Mesenchymal stem cell (in vitro differentiated cells and primary cell): ENCODE measurements at regions not wholly inside any gene's neighbourhood (a gene's known extent, or its start where the extent isn't known, plus 50 kb on each side); places are given as distances from the start of the nearest gene placed in this dataset.

ENCODE experiments used
- DNase-seq: peaks from one replicate; pipeline ENCODE4 v3.0.0-alpha.2; 2013
- H2AFZ ChIP-seq: one replicate; pipeline ENCODE4 v1.6.1; 2013; ENCODE audit warnings: low read depth, mild to moderate bottlenecking, control low read depth, inconsistent platforms, low read length, moderate library complexity
- H2AK5ac ChIP-seq: 2 replicates; pipeline ENCODE4 v1.6.1; 2013; ENCODE audit warnings: low read length, moderate library complexity, mild to moderate bottlenecking, inconsistent platforms; ENCODE audit not compliant: severe bottlenecking
- H2BK120ac ChIP-seq: one replicate; pipeline ENCODE4 v1.6.1; 2013; ENCODE audit warnings: low read depth, mild to moderate bottlenecking, inconsistent platforms, low read length, moderate library complexity
- H2BK12ac ChIP-seq, 2 experiments: one replicate each; pipeline ENCODE4 v1.6.1; 2013; ENCODE audit warnings: inconsistent platforms in 2 of 2, low read length in 2 of 2, mild to moderate bottlenecking in 2 of 2, moderate library complexity in 2 of 2, control low read depth in 1 of 2
- H2BK15ac ChIP-seq: one replicate; pipeline ENCODE4 v1.6.1; 2013; ENCODE audit warnings: mild to moderate bottlenecking, low read depth, inconsistent platforms; ENCODE audit not compliant: poor library complexity, severe bottlenecking
- H2BK5ac ChIP-seq: 2 replicates; pipeline ENCODE4 v1.6.1; 2013; ENCODE audit warnings: low read depth, mild to moderate bottlenecking, low read length, control low read depth, inconsistent platforms; ENCODE audit not compliant: poor library complexity, severe bottlenecking
- H3K14ac ChIP-seq, 2 experiments: one replicate each; pipeline ENCODE4 v1.6.1; 2013; ENCODE audit warnings: inconsistent platforms in 2 of 2, low read length in 2 of 2, control low read depth in 1 of 2, mild to moderate bottlenecking in 1 of 2, moderate library complexity in 1 of 2
- H3K18ac ChIP-seq, 2 experiments: one replicate each; pipeline ENCODE4 v1.6.1; 2013; ENCODE audit warnings: inconsistent platforms in 2 of 2, low read length in 2 of 2, control low read depth in 1 of 2, low read depth in 1 of 2, mild to moderate bottlenecking in 1 of 2
- H3K23ac ChIP-seq, 2 experiments: one replicate each; pipeline ENCODE4 v1.6.1; 2013; ENCODE audit warnings: inconsistent platforms in 2 of 2, low read length in 2 of 2, mild to moderate bottlenecking in 2 of 2, moderate library complexity in 2 of 2, control low read depth in 1 of 2
- H3K27ac ChIP-seq: 2 replicates; pipeline ENCODE4 v1.5.1; 2013; ENCODE audit warnings: mild to moderate bottlenecking, moderate library complexity, low read length, control low read depth, inconsistent platforms; ENCODE audit not compliant: poor library complexity, severe bottlenecking
- H3K27me3 ChIP-seq, 2 experiments: 2 replicates each; pipeline versions ENCODE4 v1.6.1 to v1.7.0; 2013; ENCODE audit warnings: low read length in 2 of 2, mild to moderate bottlenecking in 2 of 2, moderate library complexity in 2 of 2, control low read depth in 1 of 2, inconsistent platforms in 1 of 2; ENCODE audit not compliant: control insufficient read depth in 1 of 2, insufficient read depth in 1 of 2
- H3K36me3 ChIP-seq, 2 experiments: 2 replicates each; pipeline versions ENCODE4 v1.6.1 to v1.7.0; 2013; ENCODE audit warnings: low read length in 2 of 2, control low read depth in 1 of 2, inconsistent platforms in 1 of 2, low read depth in 1 of 2, mild to moderate bottlenecking in 1 of 2; ENCODE audit not compliant: insufficient read depth in 2 of 2, control insufficient read depth in 1 of 2
- H3K4ac ChIP-seq, 2 experiments: one replicate each; pipeline ENCODE4 v1.6.1; 2013; ENCODE audit warnings: inconsistent platforms in 2 of 2, low read length in 2 of 2, mild to moderate bottlenecking in 2 of 2, moderate library complexity in 2 of 2, control low read depth in 1 of 2, low read depth in 1 of 2
- H3K4me1 ChIP-seq: 2 replicates; pipeline ENCODE4 v1.6.1; 2013; ENCODE audit warnings: low read depth, low read length, control low read depth; ENCODE audit not compliant: control insufficient read depth, insufficient read depth
- H3K4me2 ChIP-seq: 2 replicates; pipeline ENCODE4 v1.6.1; 2013; ENCODE audit warnings: low read length, mild to moderate bottlenecking, inconsistent platforms; ENCODE audit not compliant: poor library complexity, severe bottlenecking
- H3K4me3 ChIP-seq, 2 experiments: 2 replicates each; pipeline versions ENCODE4 v1.5.1 to v1.7.0; 2013; ENCODE audit warnings: low read length in 2 of 2, mild to moderate bottlenecking in 2 of 2, control low read depth in 1 of 2, low read depth in 1 of 2; ENCODE audit not compliant: insufficient read depth in 1 of 2
- H3K79me1 ChIP-seq: replicated peaks from 2 replicates; pipeline ENCODE4 v1.6.1; 2013; ENCODE audit warnings: mild to moderate bottlenecking, control low read depth, low read length, inconsistent platforms; ENCODE audit not compliant: poor library complexity, severe bottlenecking
- H3K9ac ChIP-seq: 2 replicates; pipeline ENCODE4 v1.7.0; 2013; ENCODE audit warnings: mild to moderate bottlenecking, low read length, moderate library complexity
- H3K9me3 ChIP-seq: 2 replicates; pipeline ENCODE4 v1.7.0; 2013; ENCODE audit warnings: mild to moderate bottlenecking, low read length; ENCODE audit not compliant: control insufficient read depth
- H4K8ac ChIP-seq: one replicate; pipeline ENCODE4 v1.6.1; 2013; ENCODE audit warnings: inconsistent platforms, mild to moderate bottlenecking, low read length, moderate library complexity
- H4K91ac ChIP-seq: one replicate; pipeline ENCODE4 v1.6.1; 2013; ENCODE audit warnings: mild to moderate bottlenecking, low read length, inconsistent platforms
- WGBS: methylation state at CpG from one replicate; pipeline ENCODE4 v1.1.7; 2013; ENCODE audit warnings: mixed read lengths; 5-methylcytosine and 5-hydroxymethylcytosine counted together

DNA sequence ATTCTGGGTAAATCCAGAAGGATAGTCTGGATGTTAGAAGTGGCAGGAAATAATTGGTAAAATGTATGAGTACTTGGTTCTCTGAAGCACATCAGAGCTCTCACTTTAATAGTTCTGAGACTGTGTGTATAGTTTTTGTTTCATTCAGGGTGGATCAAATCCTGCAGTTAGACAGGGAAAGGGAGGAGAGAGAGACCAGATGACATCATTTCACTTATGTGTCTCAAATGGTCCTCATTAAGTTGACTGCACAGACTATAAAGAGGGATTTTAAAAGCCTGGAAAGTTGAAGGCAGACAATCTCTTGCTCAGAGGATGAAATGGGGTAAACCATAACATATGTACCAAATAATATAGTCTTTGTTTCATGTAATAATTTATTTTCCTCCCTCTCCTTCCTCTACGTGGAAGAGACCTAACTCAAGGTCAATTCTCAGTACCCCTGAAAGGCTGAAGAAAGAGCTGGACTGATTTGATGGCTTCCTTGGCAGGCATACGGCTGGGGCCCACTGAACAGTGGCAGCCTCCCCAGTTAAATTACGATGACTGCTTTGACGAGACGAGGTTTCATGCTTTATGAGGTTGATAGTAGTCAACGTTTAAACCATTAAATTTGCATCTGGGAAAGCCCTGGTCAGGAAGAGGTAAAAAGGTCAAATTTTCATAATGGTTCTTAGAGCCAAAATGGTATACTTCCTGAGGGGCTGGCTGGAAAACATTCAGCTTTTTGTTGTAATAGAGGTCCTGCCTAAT, 395.1 kb upstream of the RPS23 start:
- H3K27ac ChIP-seq: no peak overlapping the region
- WGBS: 58% methylated on average over 6 of the region's 6 CpGs
- no peak for DNase-seq
- no peak overlapping the region for H4K8ac ChIP-seq
- no peak overlapping the region for H3K4me3 ChIP-seq
- no peaks in the 10 kb centered on the region for H3K79me1 ChIP-seq
- H2BK15ac ChIP-seq: no peak overlapping the region
- H2BK5ac ChIP-seq: no peak overlapping the region
- no peaks in the 10 kb centered on the region for H3K27me3 ChIP-seq
- H2BK120ac ChIP-seq: no peak overlapping the region
- no peak overlapping the region for H3K4ac ChIP-seq
- no peak overlapping the region for H3K4me2 ChIP-seq
- no peak overlapping the region for H2BK12ac ChIP-seq
- H2AFZ ChIP-seq: no peak overlapping the region
- no peak overlapping the region for H3K18ac ChIP-seq
- no peaks in the 10 kb centered on the region for H3K4me1 ChIP-seq
- H3K9me3 ChIP-seq: no peaks in the 10 kb centered on the region
- H3K36me3 ChIP-seq: no peaks in the 10 kb centered on the region
- no peak overlapping the region for H3K9ac ChIP-seq
- H4K91ac ChIP-seq: no peak overlapping the region
- no peak overlapping the region for H3K14ac ChIP-seq
- H3K23ac ChIP-seq: no peak overlapping the region
- no peak overlapping the region for H2AK5ac ChIP-seq

DNA sequence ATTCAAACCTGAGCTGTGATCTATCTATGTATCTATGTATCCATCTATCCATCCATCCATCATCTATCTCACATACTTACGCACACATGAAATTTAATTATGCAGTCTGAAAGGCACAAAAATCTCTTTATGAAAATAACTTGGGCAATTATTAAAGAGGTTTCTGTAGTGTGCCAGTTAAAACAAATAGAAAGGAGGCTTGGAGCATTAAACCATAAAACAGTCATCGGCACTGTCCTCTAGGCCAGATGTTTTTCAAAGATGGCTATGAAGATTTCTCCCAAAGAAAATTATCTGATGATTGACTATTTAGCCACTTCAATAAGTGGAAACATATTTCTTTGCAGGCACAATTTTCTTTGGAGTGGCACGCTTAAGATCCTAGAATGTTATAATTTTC, 392.5 kb upstream of the RPS23 start:
- H3K4me2 ChIP-seq: no peak overlapping the region
- H2AK5ac ChIP-seq: no peak overlapping the region
- no peaks in the 10 kb centered on the region for H3K79me1 ChIP-seq
- no peak overlapping the region for H3K27ac ChIP-seq
- H2AFZ ChIP-seq: no peak overlapping the region
- H3K9ac ChIP-seq: no peak overlapping the region
- H3K9me3 ChIP-seq: no peaks in the 10 kb centered on the region
- WGBS: 95% methylated on average over 2 of the region's 3 CpGs
- H2BK120ac ChIP-seq: no peak overlapping the region
- H3K14ac ChIP-seq: no peak overlapping the region
- no peak overlapping the region for H3K4ac ChIP-seq
- H3K36me3 ChIP-seq: no peaks in the 10 kb centered on the region
- H2BK5ac ChIP-seq: no peak overlapping the region
- no peak overlapping the region for H4K8ac ChIP-seq
- no peaks in the 10 kb centered on the region for H3K4me1 ChIP-seq
- no peak overlapping the region for H3K4me3 ChIP-seq
- H3K23ac ChIP-seq: no peak overlapping the region
- no peak overlapping the region for H3K18ac ChIP-seq
- H3K27me3 ChIP-seq: no peaks in the 10 kb centered on the region
- H2BK15ac ChIP-seq: no peak overlapping the region
- no peak overlapping the region for H2BK12ac ChIP-seq
- no peak overlapping the region for H4K91ac ChIP-seq
- no peak for DNase-seq

DNA sequence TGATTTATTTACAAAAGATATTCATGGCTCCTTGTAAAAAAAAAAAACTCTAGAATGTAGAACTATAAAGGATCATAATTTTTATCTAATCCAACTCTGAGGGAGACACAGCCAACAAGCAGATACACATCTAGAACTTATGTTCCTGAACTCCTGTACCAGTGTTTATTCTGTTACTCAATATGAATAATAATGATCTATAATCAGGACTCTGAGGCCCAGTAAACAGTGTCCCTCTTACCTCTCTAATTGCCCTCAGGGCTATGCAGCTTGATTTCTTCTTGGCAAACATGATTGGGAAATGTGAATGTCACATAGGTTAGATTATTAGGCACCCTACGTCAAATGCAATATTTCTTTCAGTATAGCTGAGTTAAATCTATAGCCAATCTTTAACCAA, 391.6 kb upstream of the RPS23 start:
- Histone ChIP-seq H3K18ac (no peak overlapping the region), H3K27ac (no peak overlapping the region), H3K27me3 (peaks cover 0 to 7% of the 10 kb centered on the region in 2 experiments), H2AFZ (no peak overlapping the region), H3K23ac (no peak overlapping the region), H3K36me3 (no peaks in the 10 kb centered on the region), H3K79me1 (no peaks in the 10 kb centered on the region), H3K9ac (no peak overlapping the region), H3K9me3 (no peaks in the 10 kb centered on the region), H3K4ac (no peak overlapping the region), H2BK12ac (no peak overlapping the region), H2BK120ac (no peak overlapping the region), H3K14ac (no peak overlapping the region), H3K4me3 (no peak overlapping the region), H2BK5ac (no peak overlapping the region), H3K4me1 (no peaks in the 10 kb centered on the region), H4K8ac (no peak overlapping the region), H4K91ac (no peak overlapping the region), H2BK15ac (no peak overlapping the region), H3K4me2 (no peak overlapping the region), H2AK5ac (no peak overlapping the region)
- DNase-seq: no peak
- no CpG with 5 or more reads among the region's 1 CpG for whole genome bisulfite sequencing

DNA sequence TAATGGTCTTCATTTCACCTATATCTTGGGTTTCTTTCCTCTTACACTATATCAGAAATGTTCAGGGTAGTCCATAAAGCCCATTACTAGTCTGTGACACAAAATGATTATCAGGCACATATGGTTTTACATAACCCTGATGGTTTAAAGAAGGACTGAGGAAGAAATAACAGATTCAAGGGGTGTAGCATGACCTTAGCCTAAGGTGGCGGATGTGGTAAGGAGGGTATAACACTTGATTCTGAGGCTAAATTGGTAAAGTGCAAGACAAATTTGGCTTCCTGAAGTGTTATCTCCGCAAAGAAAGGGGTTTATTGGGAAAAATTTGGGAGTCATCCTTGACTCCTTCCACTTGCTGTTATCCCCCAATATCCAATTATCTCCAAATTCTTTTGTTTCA, 388.2 kb upstream of the RPS23 start:
- Histone ChIP-seq H2AFZ (no peak overlapping the region), H2AK5ac (no peak overlapping the region), H4K91ac (no peak overlapping the region), H3K9ac (no peak overlapping the region), H3K23ac (no peak overlapping the region), H2BK5ac (no peak overlapping the region), H3K4me2 (no peak overlapping the region), H3K4me3 (no peak overlapping the region), H2BK12ac (no peak overlapping the region), H3K4ac (no peak overlapping the region), H4K8ac (no peak overlapping the region), H3K27me3 (peaks cover 0 to 18% of the 10 kb centered on the region in 2 experiments), H3K36me3 (peaks cover 0 to 4% of the 10 kb centered on the region in 2 experiments), H3K14ac (no peak overlapping the region), H3K79me1 (no peaks in the 10 kb centered on the region), H3K18ac (no peak overlapping the region), H3K27ac (no peak overlapping the region), H2BK120ac (no peak overlapping the region), H3K4me1 (no peaks in the 10 kb centered on the region), H2BK15ac (no peak overlapping the region), H3K9me3 (no peaks in the 10 kb centered on the region)
- WGBS: 95% methylated on average over 1 of the region's 2 CpGs
- no peak for DNase-seq
